BLaER1 treated with 17β-estradiol and CSF1 and Interleukin-3, amounts not matched to agents 10 nM and 100 nM (cell line): ENCODE measurements at regions not wholly inside any gene's neighbourhood (a gene's known extent, or its start where the extent isn't known, plus 50 kb on each side); places are given as distances from the start of the nearest gene placed in this dataset.

Experiments
- H3K27ac ChIP-seq, 11 experiments: shearing (Covaris generic); formaldehyde crosslinking; 2 replicates each; pipeline ENCODE4 v1.8.1; 2022
- H3K27me3 ChIP-seq, 11 experiments: shearing (Covaris generic); formaldehyde crosslinking; 2 replicates each; pipeline ENCODE4 v1.8.1; 2022
- H3K36me3 ChIP-seq, 11 experiments: shearing (Covaris generic); formaldehyde crosslinking; 2 replicates each; pipeline ENCODE4 v1.8.1; 2022
- H3K4me1 ChIP-seq, 10 experiments: shearing (Covaris generic); formaldehyde crosslinking; 2 replicates each; pipeline ENCODE4 v1.8.1; 2022
- H3K4me2 ChIP-seq, 11 experiments: shearing (Covaris generic); formaldehyde crosslinking; 2 replicates each; pipeline ENCODE4 v1.8.1; 2022
- H3K4me3 ChIP-seq, 10 experiments: shearing (Covaris generic); formaldehyde crosslinking; 2 replicates each; pipeline ENCODE4 v1.8.1; 2022
- H3K9ac ChIP-seq, 11 experiments: shearing (Covaris generic); formaldehyde crosslinking; 2 replicates each; pipeline ENCODE4 v1.8.1; 2022
- H3K9me3 ChIP-seq, 11 experiments: shearing (Covaris generic); formaldehyde crosslinking; replicated peaks in 1 of 11; 2 replicates each; pipeline ENCODE4 v1.8.1; 2022
- H4K20me1 ChIP-seq, 11 experiments: shearing (Covaris generic); formaldehyde crosslinking; 2 replicates each; pipeline ENCODE4 v1.8.1; 2022
- Cebpa-rat ChIP-seq, 11 experiments: shearing (Covaris generic); IDR thresholded peaks; 2 replicates each; pipeline ENCODE4 v1.8.1; 2022

GRCh38 chr1:162946701-162947100, 85.7 kb upstream of the CCDC190 start:
- Histone ChIP-seq H3K4me1 (peaks cover 0 to 28% (median 22%) of the 10 kb centered on the region in 10 experiments; a peak in 15 of 20 replicates), H3K4me2 (no peak overlapping the region), H4K20me1 (no peaks in the 10 kb centered on the region), H3K4me3 (no peak overlapping the region), H3K27ac (no peak overlapping the region), H3K9me3 (no peaks in the 10 kb centered on the region), H3K36me3 (no peaks in the 10 kb centered on the region), H3K27me3 (no peaks in the 10 kb centered on the region), H3K9ac (no peak overlapping the region)
- no peak for TF ChIP-seq Cebpa-rat (IDR thresholded peaks at IDR 0.05)

GRCh38 chr1:162944974-162945674, 84.1 kb upstream of the CCDC190 start:
- Histone ChIP-seq H3K36me3 (no peaks in the 10 kb centered on the region), H3K27me3 (no peaks in the 10 kb centered on the region), H3K9ac (no peak overlapping the region), H3K4me1 (peaks cover 0 to 28% (median 22%) of the 10 kb centered on the region in 10 experiments; a peak in 15 of 20 replicates), H3K9me3 (no peaks in the 10 kb centered on the region), H4K20me1 (no peaks in the 10 kb centered on the region), H3K27ac (no peak overlapping the region), H3K4me3 (no peak overlapping the region), H3K4me2 (peak overlapping the region in 6 of 11 experiments; percentile 2 to 53 (median 20); a peak in 8 of 22 replicates)
- TF ChIP-seq Cebpa-rat (IDR thresholded peaks at IDR 0.05) = no peak

GRCh38 chr1:162943622-162944021, 82.6 kb upstream of the CCDC190 start:
- Histone ChIP-seq H3K4me2 (peak overlapping the region in 4 of 11 experiments; percentile 40 to 62 (median 58); a peak in 7 of 22 replicates), H3K9me3 (no peaks in the 10 kb centered on the region), H4K20me1 (no peaks in the 10 kb centered on the region), H3K27me3 (no peaks in the 10 kb centered on the region), H3K27ac (no peak overlapping the region), H3K4me1 (peaks cover 0 to 28% (median 22%) of the 10 kb centered on the region in 10 experiments; a peak in 15 of 20 replicates), H3K9ac (no peak overlapping the region), H3K36me3 (no peaks in the 10 kb centered on the region), H3K4me3 (no peak overlapping the region)
- no peak for TF ChIP-seq Cebpa-rat (IDR thresholded peaks at IDR 0.05)

- H3K27ac ChIP-seq = no peak overlapping the region
- no peaks in the 10 kb centered on the region for H4K20me1 ChIP-seq
- H3K9ac ChIP-seq = no peak overlapping the region
- H3K4me2 ChIP-seq = peak overlapping the region in 8 of 11 experiments; percentile 10 to 62 (median 42); a peak in 14 of 22 replicates
- no peaks in the 10 kb centered on the region for H3K27me3 ChIP-seq
- peaks cover 0 to 28% (median 22%) of the 10 kb centered on the region in 10 experiments; a peak in 15 of 20 replicates for H3K4me1 ChIP-seq
- H3K9me3 ChIP-seq = no peaks in the 10 kb centered on the region
- no peak for TF ChIP-seq Cebpa-rat (IDR thresholded peaks at IDR 0.05)
- no peak overlapping the region for H3K4me3 ChIP-seq
- H3K36me3 ChIP-seq = no peaks in the 10 kb centered on the region
Measured at GRCh38 chr1:162942916-162943559, 82.1 kb upstream of the CCDC190 start.

- H3K27ac ChIP-seq = no peak overlapping the region
- H3K27me3 ChIP-seq = no peaks in the 10 kb centered on the region
- peaks cover 0 to 28% (median 22%) of the 10 kb centered on the region in 10 experiments; a peak in 15 of 20 replicates for H3K4me1 ChIP-seq
- TF ChIP-seq Cebpa-rat (IDR thresholded peaks at IDR 0.05) = no peak
- H3K9ac ChIP-seq = no peak overlapping the region
- no peaks in the 10 kb centered on the region for H3K36me3 ChIP-seq
- H4K20me1 ChIP-seq = no peaks in the 10 kb centered on the region
- no peak overlapping the region for H3K4me2 ChIP-seq
- no peak overlapping the region for H3K4me3 ChIP-seq
- no peaks in the 10 kb centered on the region for H3K9me3 ChIP-seq
Measured at GRCh38 chr1:162941024-162941423, 80.0 kb upstream of the CCDC190 start.

GRCh38 chr1:162939035-162939434, 78.1 kb upstream of the CCDC190 start:
- Histone ChIP-seq H3K4me3 (no peak overlapping the region), H3K27me3 (no peaks in the 10 kb centered on the region), H3K4me2 (no peak overlapping the region), H3K9ac (no peak overlapping the region), H3K4me1 (peaks cover 0 to 17% (median 12%) of the 10 kb centered on the region in 10 experiments; a peak in 15 of 20 replicates), H3K27ac (no peak overlapping the region), H3K9me3 (no peaks in the 10 kb centered on the region), H3K36me3 (no peaks in the 10 kb centered on the region), H4K20me1 (no peaks in the 10 kb centered on the region)
- TF ChIP-seq Cebpa-rat (IDR thresholded peaks at IDR 0.05) = no peak

- no peak for TF ChIP-seq Cebpa-rat (IDR thresholded peaks at IDR 0.05)
Measured at GRCh38 chr1:162937716-162938395, 76.9 kb upstream of the CCDC190 start.

GRCh38 chr1:162930976-162931560, 70.1 kb upstream of the CCDC190 start:
- Histone ChIP-seq H3K4me1 (peaks cover 0 to 23% (median 11%) of the 10 kb centered on the region in 10 experiments; a peak in 17 of 20 replicates), H3K36me3 (no peaks in the 10 kb centered on the region), H3K27ac (no peak overlapping the region), H3K27me3 (no peaks in the 10 kb centered on the region), H3K9ac (no peak overlapping the region), H3K4me2 (no peak overlapping the region; a peak in 1 of 22 replicates), H4K20me1 (no peaks in the 10 kb centered on the region), H3K4me3 (no peak overlapping the region), H3K9me3 (no peaks in the 10 kb centered on the region)
- TF ChIP-seq Cebpa-rat (IDR thresholded peaks at IDR 0.05) = no peak

More at GRCh38 chr1:162937716-162938395, 76.9 kb upstream of the CCDC190 start:
- Histone ChIP-seq H3K4me2 (no peak overlapping the region), H3K4me3 (no peak overlapping the region), H3K9me3 (no peaks in the 10 kb centered on the region), H3K36me3 (no peaks in the 10 kb centered on the region), H3K27me3 (no peaks in the 10 kb centered on the region), H3K27ac (no peak overlapping the region), H3K4me1 (peaks cover 0 to 7% (median 4%) of the 10 kb centered on the region in 10 experiments; a peak in 14 of 20 replicates), H3K9ac (no peak overlapping the region), H4K20me1 (no peaks in the 10 kb centered on the region)

- Histone ChIP-seq H3K4me2 (no peak overlapping the region), H3K36me3 (no peaks in the 10 kb centered on the region), H3K27ac (no peak overlapping the region), H3K9ac (no peak overlapping the region), H3K9me3 (no peaks in the 10 kb centered on the region), H3K4me3 (no peak overlapping the region), H4K20me1 (no peaks in the 10 kb centered on the region), H3K4me1 (peaks cover 0 to 23% (median 11%) of the 10 kb centered on the region in 10 experiments; a peak in 17 of 20 replicates), H3K27me3 (no peaks in the 10 kb centered on the region)
- no peak for TF ChIP-seq Cebpa-rat (IDR thresholded peaks at IDR 0.05)
Measured at GRCh38 chr1:162930532-162930931, 69.6 kb upstream of the CCDC190 start.
